ENCODE measurements at regions not wholly inside any gene's neighbourhood (a gene's known extent, or its start where the extent isn't known, plus 50 kb on each side); places are given as distances from the start of the nearest gene placed in this dataset.

DNA sequence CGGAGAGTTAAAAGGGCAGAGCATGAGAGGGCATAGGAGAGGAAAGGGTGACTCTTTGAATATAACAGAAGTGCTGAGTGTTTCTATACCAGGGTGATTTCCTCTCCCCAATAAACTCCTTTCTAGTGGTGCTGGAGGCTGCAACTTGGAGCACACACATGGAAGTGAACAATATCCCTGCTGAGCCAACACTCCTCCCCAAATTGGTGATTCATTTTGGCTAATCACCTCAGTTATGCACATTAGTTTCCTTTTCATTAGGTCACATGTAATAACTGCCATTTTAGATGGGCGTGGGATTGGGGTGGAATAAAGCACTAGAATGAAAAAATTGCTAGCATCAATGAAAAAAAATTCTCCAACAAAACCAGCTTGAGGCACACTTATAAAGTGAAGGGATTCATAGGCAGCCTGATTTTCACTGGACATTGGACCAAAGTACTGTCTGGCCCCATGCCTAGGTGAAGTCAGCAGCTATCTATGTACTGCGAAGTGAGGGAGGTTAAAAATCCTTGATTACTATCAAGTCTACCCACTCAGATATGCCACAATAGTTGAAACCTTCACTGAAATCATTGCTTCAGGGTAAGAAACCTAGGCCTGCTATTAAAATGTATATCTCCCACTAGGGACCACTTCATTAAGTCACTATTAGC lies 174.0 kb downstream of the GLUD2 start:
- TF ChIP-seq CTCF (IDR thresholded peaks at IDR 0.05) = no peak
- TF ChIP-seq POLR2A (IDR thresholded peaks at IDR 0.05) = no peak

Measured in thyroid gland (tissue), 4 donors.